Nephron progenitor cell (in vitro differentiated cells): ENCODE measurements at regions not wholly inside any gene's neighbourhood (a gene's known extent, or its start where the extent isn't known, plus 50 kb on each side); places are given as distances from the start of the nearest gene placed in this dataset.

ENCODE experiments used
- DNase-seq: peaks from one replicate; pipeline ENCODE4 v3.0.0; 2021
- H3K27ac Mint-ChIP-seq: 2 replicates; pipeline ENCODE4 v1.8.0; 2021; ENCODE audit warnings: mild to moderate bottlenecking, moderate library complexity, mixed read lengths
- H3K27me3 Mint-ChIP-seq: 2 replicates; pipeline ENCODE4 v1.8.0; 2021; ENCODE audit warnings: mild to moderate bottlenecking, low read depth, mixed read lengths; ENCODE audit not compliant: poor library complexity
- H3K36me3 Mint-ChIP-seq: 2 replicates; pipeline ENCODE4 v1.8.0; 2021; ENCODE audit warnings: low read depth, mixed read lengths
- H3K4me1 Mint-ChIP-seq: 2 replicates; pipeline ENCODE4 v1.8.0; 2021; ENCODE audit warnings: mixed read lengths
- H3K4me3 Mint-ChIP-seq: 2 replicates; pipeline ENCODE4 v1.8.0; 2021; ENCODE audit warnings: mild to moderate bottlenecking, moderate library complexity, mixed read lengths
- H3K9me3 Mint-ChIP-seq: 2 replicates; pipeline ENCODE4 v1.8.0; 2021; ENCODE audit warnings: mild to moderate bottlenecking, moderate library complexity, mixed read lengths
- TF ChIP-seq, protein P1 (sequence below): fragments of 200-600 bp; sonication (generic); IDR thresholded peaks from 2 replicates; pipeline ENCODE4 v1.5.0; 2021; ENCODE audit warnings: antibody characterized with exemption

DNA sequence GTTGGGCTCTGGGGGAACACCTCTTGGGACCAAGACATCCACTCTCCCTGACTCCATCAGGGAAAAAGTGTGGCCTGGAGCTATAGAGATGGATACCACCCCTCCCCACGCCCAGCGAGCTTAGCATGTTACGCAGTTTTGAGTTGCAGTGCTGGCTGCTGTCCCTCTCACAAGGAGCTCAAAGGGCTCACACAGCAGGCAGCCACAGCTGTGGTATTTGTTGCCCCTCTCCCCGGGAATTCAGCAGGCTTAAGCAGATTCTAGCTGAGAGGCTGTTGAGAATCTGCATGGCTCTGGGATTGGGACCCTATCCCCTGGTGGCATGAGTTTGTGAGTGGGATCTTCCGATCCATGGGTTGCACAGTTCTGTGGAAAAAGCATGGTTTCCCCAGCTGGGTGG, 673.1 kb upstream of the FSHR start:
- Mint-ChIP-seq H3K4me3 (no peak overlapping the region), H3K27ac (no peak overlapping the region), H3K36me3 (no peaks in the 10 kb centered on the region), H3K9me3 (peaks cover 34% of the 10 kb centered on the region), H3K4me1 (peaks cover 22% of the 10 kb centered on the region), H3K27me3 (peaks cover 7% of the 10 kb centered on the region)
- TF ChIP-seq, protein P1, sequence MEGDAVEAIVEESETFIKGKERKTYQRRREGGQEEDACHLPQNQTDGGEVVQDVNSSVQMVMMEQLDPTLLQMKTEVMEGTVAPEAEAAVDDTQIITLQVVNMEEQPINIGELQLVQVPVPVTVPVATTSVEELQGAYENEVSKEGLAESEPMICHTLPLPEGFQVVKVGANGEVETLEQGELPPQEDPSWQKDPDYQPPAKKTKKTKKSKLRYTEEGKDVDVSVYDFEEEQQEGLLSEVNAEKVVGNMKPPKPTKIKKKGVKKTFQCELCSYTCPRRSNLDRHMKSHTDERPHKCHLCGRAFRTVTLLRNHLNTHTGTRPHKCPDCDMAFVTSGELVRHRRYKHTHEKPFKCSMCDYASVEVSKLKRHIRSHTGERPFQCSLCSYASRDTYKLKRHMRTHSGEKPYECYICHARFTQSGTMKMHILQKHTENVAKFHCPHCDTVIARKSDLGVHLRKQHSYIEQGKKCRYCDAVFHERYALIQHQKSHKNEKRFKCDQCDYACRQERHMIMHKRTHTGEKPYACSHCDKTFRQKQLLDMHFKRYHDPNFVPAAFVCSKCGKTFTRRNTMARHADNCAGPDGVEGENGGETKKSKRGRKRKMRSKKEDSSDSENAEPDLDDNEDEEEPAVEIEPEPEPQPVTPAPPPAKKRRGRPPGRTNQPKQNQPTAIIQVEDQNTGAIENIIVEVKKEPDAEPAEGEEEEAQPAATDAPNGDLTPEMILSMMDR: no peak
- no peak for DNase-seq

DNA sequence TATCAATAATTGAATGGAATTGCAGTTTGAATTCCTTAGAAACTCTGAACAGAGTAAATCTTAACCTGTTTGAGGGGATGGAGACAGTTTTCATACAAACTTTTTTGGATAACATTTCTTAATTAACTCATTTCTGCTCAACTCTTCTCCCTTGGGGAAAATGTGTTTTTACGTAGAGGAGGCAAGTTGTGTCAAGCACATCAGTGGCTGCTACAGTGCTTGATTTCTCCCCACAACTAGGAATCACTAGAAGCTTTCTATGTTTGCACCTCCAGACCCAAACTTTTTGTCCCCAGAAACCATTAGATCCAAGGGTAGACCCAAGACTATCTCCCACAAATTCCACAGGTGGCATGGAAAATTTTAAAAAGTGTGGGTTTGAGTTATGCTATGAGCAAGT, 658.9 kb upstream of the FSHR start:
- no peak overlapping the region for H3K4me3 Mint-ChIP-seq

GRCh38 chr2:49812730-49813129, 658.4 kb upstream of the FSHR start:
- no peak overlapping the region for H3K27ac Mint-ChIP-seq
- TF ChIP-seq, protein P1: no peak
- no peaks in the 10 kb centered on the region for H3K36me3 Mint-ChIP-seq
- H3K27me3 Mint-ChIP-seq: peaks cover 5% of the 10 kb centered on the region
- DNase-seq: no peak
- H3K4me3 Mint-ChIP-seq: no peak overlapping the region
- no peaks in the 10 kb centered on the region for H3K9me3 Mint-ChIP-seq
- no peaks in the 10 kb centered on the region for H3K4me1 Mint-ChIP-seq

More for the DNA sequence above, 658.9 kb upstream of the FSHR start:
- TF ChIP-seq, protein P1: no peak
- no peaks in the 10 kb centered on the region for H3K36me3 Mint-ChIP-seq
- H3K9me3 Mint-ChIP-seq: no peaks in the 10 kb centered on the region
- no peaks in the 10 kb centered on the region for H3K4me1 Mint-ChIP-seq
- no peak overlapping the region for H3K27ac Mint-ChIP-seq
- DNase-seq: no peak
- peaks cover 5% of the 10 kb centered on the region for H3K27me3 Mint-ChIP-seq

DNA sequence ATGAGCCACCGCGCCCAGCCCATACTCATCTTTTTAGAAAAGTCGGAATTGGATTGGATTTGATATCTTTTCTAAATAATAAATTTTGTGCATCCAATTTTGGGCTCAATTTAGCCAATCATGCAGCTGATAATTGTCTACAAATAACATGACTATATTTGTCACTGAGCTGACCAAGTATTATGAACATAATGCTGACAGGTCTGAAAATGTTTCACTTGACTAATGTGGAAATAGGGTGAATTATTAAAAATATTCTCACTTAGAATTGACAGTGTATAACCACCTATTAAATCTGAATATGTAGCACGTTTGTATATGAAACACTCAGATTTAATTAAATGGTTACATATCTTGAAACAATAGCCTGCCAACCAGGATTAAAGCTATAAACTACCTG, 657.2 kb upstream of the FSHR start:
- no peaks in the 10 kb centered on the region for H3K36me3 Mint-ChIP-seq

GRCh38 chr2:49807689-49808088, 653.4 kb upstream of the FSHR start:
- H3K27ac Mint-ChIP-seq: no peak overlapping the region
- H3K4me1 Mint-ChIP-seq: no peaks in the 10 kb centered on the region

More for the DNA sequence above, 657.2 kb upstream of the FSHR start:
- Mint-ChIP-seq H3K4me1 (no peaks in the 10 kb centered on the region), H3K9me3 (no peaks in the 10 kb centered on the region), H3K27ac (no peak overlapping the region), H3K27me3 (peaks cover 5% of the 10 kb centered on the region), H3K4me3 (no peak overlapping the region)
- no peak for DNase-seq
- TF ChIP-seq, protein P1: no peak

DNA sequence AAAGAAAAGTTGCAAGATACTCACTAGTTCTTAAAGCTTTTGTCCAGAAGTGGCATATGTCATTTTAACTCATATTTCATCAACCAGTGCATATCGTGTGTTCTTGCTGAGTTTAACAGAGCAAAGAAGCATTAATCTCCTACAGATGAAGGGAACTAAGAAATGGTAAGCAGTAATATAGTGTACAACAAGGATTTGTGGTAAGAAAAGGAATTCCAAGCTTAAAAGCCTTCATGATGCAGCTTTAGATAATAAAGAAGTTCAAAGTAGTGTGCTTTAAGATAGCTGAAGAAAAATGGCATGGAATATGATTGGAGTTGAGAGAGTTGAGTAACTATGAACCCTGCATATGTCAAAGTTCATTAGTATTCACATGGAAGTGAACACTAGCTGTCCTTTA, 649.8 kb upstream of the FSHR start:
- peaks cover 24% of the 10 kb centered on the region for H3K9me3 Mint-ChIP-seq
- TF ChIP-seq, protein P1: no peak
- no peak for DNase-seq
- no peaks in the 10 kb centered on the region for H3K36me3 Mint-ChIP-seq
- no peak overlapping the region for H3K27ac Mint-ChIP-seq
- no peak overlapping the region for H3K4me3 Mint-ChIP-seq
- no peaks in the 10 kb centered on the region for H3K4me1 Mint-ChIP-seq
- H3K27me3 Mint-ChIP-seq: peaks cover 3% of the 10 kb centered on the region

More at GRCh38 chr2:49807689-49808088, 653.4 kb upstream of the FSHR start:
- H3K27me3 Mint-ChIP-seq: peaks cover 3% of the 10 kb centered on the region
- H3K9me3 Mint-ChIP-seq: peaks cover 5% of the 10 kb centered on the region
- no peak overlapping the region for H3K4me3 Mint-ChIP-seq
- no peaks in the 10 kb centered on the region for H3K36me3 Mint-ChIP-seq
- TF ChIP-seq, protein P1: no peak
- no peak for DNase-seq
